Chondrocyte (in vitro differentiated cells): ENCODE measurements at regions not wholly inside any gene's neighbourhood (a gene's known extent, or its start where the extent isn't known, plus 50 kb on each side); places are given as distances from the start of the nearest gene placed in this dataset.
A peak's percentile ranks its signal among the peaks of the same experiment; 100 is the strongest.

ENCODE experiments used
- DNase-seq: peaks from one replicate; pipeline ENCODE4 v3.0.0; 2021; ENCODE audit warnings: mixed read lengths, low spot score
- H3K27ac Mint-ChIP-seq: one replicate; pipeline ENCODE4 v1.8.0; 2021; ENCODE audit warnings: mild to moderate bottlenecking, moderate library complexity, mixed read lengths; ENCODE audit not compliant: unreplicated experiment
- H3K27me3 Mint-ChIP-seq: 2 replicates; pipeline ENCODE4 v1.8.0; 2021; ENCODE audit warnings: low read depth, mixed read lengths
- H3K36me3 Mint-ChIP-seq: 2 replicates; pipeline ENCODE4 v1.8.0; 2021; ENCODE audit warnings: low read depth, mixed read lengths
- H3K4me1 Mint-ChIP-seq: 2 replicates; pipeline ENCODE4 v1.8.0; 2021; ENCODE audit warnings: low read depth, mild to moderate bottlenecking, mixed read lengths
- H3K4me3 Mint-ChIP-seq: one replicate; pipeline ENCODE4 v1.8.0; 2021; ENCODE audit warnings: mild to moderate bottlenecking, moderate library complexity, mixed read lengths; ENCODE audit not compliant: unreplicated experiment
- H3K9me3 Mint-ChIP-seq: 2 replicates; pipeline ENCODE4 v1.8.0; 2021; ENCODE audit warnings: low read depth, mixed read lengths
- CTCF ChIP-seq: fragments of 200-600 bp; sonication (generic); IDR thresholded peaks from 2 replicates; pipeline ENCODE4 v1.5.0; 2021; ENCODE audit warnings: antibody characterized with exemption, mild to moderate bottlenecking, moderate library complexity

GRCh38 chr2:167355821-167356220 is 467.5 kb downstream of the XIRP2 start:
- no peak for DNase-seq
- Mint-ChIP-seq H3K27ac (no peak overlapping the region), H3K4me1 (no peaks in the 10 kb centered on the region), H3K27me3 (no peaks in the 10 kb centered on the region), H3K4me3 (no peak overlapping the region), H3K9me3 (peaks cover 3% of the 10 kb centered on the region), H3K36me3 (no peaks in the 10 kb centered on the region)
- no peak for TF ChIP-seq CTCF

- H3K27ac Mint-ChIP-seq: no peak overlapping the region
- DNase-seq: no peak
- H3K4me3 Mint-ChIP-seq: no peak overlapping the region
- no peaks in the 10 kb centered on the region for H3K9me3 Mint-ChIP-seq
- no peaks in the 10 kb centered on the region for H3K36me3 Mint-ChIP-seq
- H3K27me3 Mint-ChIP-seq: no peaks in the 10 kb centered on the region
- TF ChIP-seq CTCF: no peak
- H3K4me1 Mint-ChIP-seq: no peaks in the 10 kb centered on the region
These were observed 465.5 kb downstream of the XIRP2 start for GRCh38 chr2:167353605-167354280.

- TF ChIP-seq CTCF: no peak
- no peak overlapping the region for H3K27ac Mint-ChIP-seq
- H3K9me3 Mint-ChIP-seq: no peaks in the 10 kb centered on the region
- no peaks in the 10 kb centered on the region for H3K36me3 Mint-ChIP-seq
- no peaks in the 10 kb centered on the region for H3K4me1 Mint-ChIP-seq
- H3K27me3 Mint-ChIP-seq: no peaks in the 10 kb centered on the region
- DNase-seq: no peak
- H3K4me3 Mint-ChIP-seq: no peak overlapping the region
These were observed 457.3 kb downstream of the XIRP2 start for GRCh38 chr2:167345559-167345958.

GRCh38 chr2:167342769-167343168 is 454.5 kb downstream of the XIRP2 start:
- Mint-ChIP-seq H3K36me3 (no peaks in the 10 kb centered on the region), H3K4me1 (no peaks in the 10 kb centered on the region), H3K4me3 (no peak overlapping the region), H3K27me3 (no peaks in the 10 kb centered on the region), H3K9me3 (no peaks in the 10 kb centered on the region), H3K27ac (no peak overlapping the region)
- TF ChIP-seq CTCF: peak; percentile 66
- no peak for DNase-seq

GRCh38 chr2:167340322-167340721 is 452.0 kb downstream of the XIRP2 start:
- Mint-ChIP-seq H3K4me3 (no peak overlapping the region), H3K36me3 (no peaks in the 10 kb centered on the region), H3K27me3 (no peaks in the 10 kb centered on the region), H3K9me3 (no peaks in the 10 kb centered on the region), H3K27ac (no peak overlapping the region), H3K4me1 (no peaks in the 10 kb centered on the region)
- DNase-seq: no peak
- no peak for TF ChIP-seq CTCF
